ENCODE measurements at regions not wholly inside any gene's neighbourhood (a gene's known extent, or its start where the extent isn't known, plus 50 kb on each side); places are given as distances from the start of the nearest gene placed in this dataset.

- TF ChIP-seq CTCF (IDR thresholded peaks at IDR 0.05) (no peak), POLR2A (IDR thresholded peaks at IDR 0.05) (no peak), POLR2AphosphoS5 (IDR thresholded peaks at IDR 0.05) (no peak)
Observed at GRCh38 chr6:150806790-150807189, 58.7 kb upstream of the MTHFD1L start.

All from stomach (tissue), 4 donors.